COLO829 (cell line): ENCODE measurements at regions not wholly inside any gene's neighbourhood (a gene's known extent, or its start where the extent isn't known, plus 50 kb on each side); places are given as distances from the start of the nearest gene placed in this dataset.

Experiments
- DNase-seq: peaks from one replicate; pipeline ENCODE4 v3.0.0; 2012; ENCODE audit warnings: low spot score

GRCh38 chr21:16180614-16181013 lies 450.8 kb downstream of the USP25 start:
- DNase-seq = no peak

GRCh38 chr21:16181018-16181417 lies 451.2 kb downstream of the USP25 start:
- DNase-seq = no peak

GRCh38 chr21:16185766-16186165 lies 456.0 kb downstream of the USP25 start:
- peak; percentile 51 for DNase-seq

- DNase-seq = peak; percentile 26
Measured at GRCh38 chr21:16186742-16187141, 457.0 kb downstream of the USP25 start.

GRCh38 chr21:16187603-16188301 lies 458.0 kb downstream of the USP25 start:
- no peak for DNase-seq

- no peak for DNase-seq
Measured at GRCh38 chr21:16192902-16193301, 463.1 kb downstream of the USP25 start.

GRCh38 chr21:16193496-16194094 lies 463.8 kb downstream of the USP25 start:
- DNase-seq = no peak

GRCh38 chr21:16194095-16194787 lies 464.5 kb downstream of the USP25 start:
- DNase-seq = peak; percentile 22

- peak; percentile 24 for DNase-seq
Measured at GRCh38 chr21:16194788-16195537, 465.2 kb downstream of the USP25 start.

GRCh38 chr21:16195538-16195910 lies 465.7 kb downstream of the USP25 start:
- DNase-seq = no peak

- DNase-seq = no peak
Measured at GRCh38 chr21:16196001-16196400, 466.2 kb downstream of the USP25 start.

GRCh38 chr21:16198546-16198945 lies 468.8 kb downstream of the USP25 start:
- no peak for DNase-seq

- DNase-seq = no peak
Measured at GRCh38 chr21:16199539-16199938, 469.8 kb downstream of the USP25 start.

GRCh38 chr21:16201718-16202117 lies 471.9 kb downstream of the USP25 start:
- no peak for DNase-seq

GRCh38 chr21:16205527-16205926 lies 475.7 kb downstream of the USP25 start:
- DNase-seq = no peak

- peak; percentile 43 for DNase-seq
Measured at GRCh38 chr21:16211339-16212303, 481.8 kb downstream of the USP25 start.

GRCh38 chr21:16213518-16213917 lies 483.7 kb downstream of the USP25 start:
- DNase-seq = no peak

GRCh38 chr21:16215193-16215592 lies 485.4 kb downstream of the USP25 start:
- no peak for DNase-seq

GRCh38 chr21:16215663-16216183 lies 485.9 kb downstream of the USP25 start:
- no peak for DNase-seq

GRCh38 chr21:16216288-16216962 lies 486.6 kb downstream of the USP25 start:
- DNase-seq = no peak
